Stimulated activated CD8-positive, alpha-beta memory T cell treated with anti-CD3 and anti-CD28 coated beads, Interleukin-7, amount 100 ng/mL, for 24 hours (primary cell): ENCODE measurements at regions not wholly inside any gene's neighbourhood (a gene's known extent, or its start where the extent isn't known, plus 50 kb on each side); places are given as distances from the start of the nearest gene placed in this dataset.
"Not testable (repeated sequence)": the region's sequence is repeated elsewhere in the genome, so short reads cannot be mapped to it uniquely, and the experiment has no call there.

Experiments
- DNase-seq: peaks from one replicate; pipeline ENCODE4 v3.0.0-alpha.2; 2020; ENCODE audit warnings: low read depth

DNA sequence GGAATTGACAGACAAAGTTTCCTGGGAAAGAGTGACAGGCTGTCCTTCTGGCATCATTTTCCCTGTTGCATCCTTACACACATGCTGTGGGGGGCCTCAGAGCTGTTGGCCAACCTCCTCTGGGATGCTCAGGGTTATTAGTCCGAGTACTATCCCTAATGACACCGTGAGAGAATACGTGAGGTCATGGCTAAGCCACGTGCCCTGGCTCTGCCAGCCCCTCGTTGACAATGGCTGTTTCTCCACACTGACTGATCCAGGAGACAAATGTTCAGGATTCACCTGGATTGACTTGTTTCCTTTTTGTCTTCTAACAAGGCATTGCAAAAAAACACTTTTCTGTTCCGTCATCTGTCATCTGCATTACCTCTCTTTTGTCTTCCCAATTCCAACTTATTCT is 604.6 kb downstream of the TFAP2A start:
- DNase-seq, result no peak

GRCh38 chr6:9806195-9806594 is 608.7 kb downstream of the TFAP2A start:
- no peak for DNase-seq

- DNase-seq, result no peak
Observed at GRCh38 chr6:9801249-9801754, 613.6 kb downstream of the TFAP2A start.

DNA sequence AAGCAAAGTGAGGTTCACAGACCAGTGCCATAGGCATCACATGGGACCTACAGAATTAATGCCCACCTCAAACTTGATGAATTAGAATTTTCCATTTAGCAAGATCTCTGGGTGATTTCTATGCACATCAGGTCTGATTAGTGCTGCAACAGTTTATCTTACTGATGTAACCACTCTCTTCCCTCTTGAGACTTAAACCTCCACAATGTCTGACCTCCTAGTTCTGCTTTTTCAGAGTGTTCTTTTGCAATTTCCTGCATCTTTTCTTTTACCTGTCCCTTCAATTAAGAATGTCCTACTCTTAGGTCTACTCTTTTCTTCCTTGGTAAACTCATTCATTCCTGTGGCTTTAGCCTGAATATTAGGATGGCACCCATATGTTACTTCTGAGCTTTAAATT is 615.3 kb downstream of the TFAP2A start:
- DNase-seq, result no peak

- no peak for DNase-seq
Observed at GRCh38 chr6:9796827-9797226, 618.0 kb downstream of the TFAP2A start.

- DNase-seq, result no peak
Observed at GRCh38 chr6:9795880-9796279, 619.0 kb downstream of the TFAP2A start.

DNA sequence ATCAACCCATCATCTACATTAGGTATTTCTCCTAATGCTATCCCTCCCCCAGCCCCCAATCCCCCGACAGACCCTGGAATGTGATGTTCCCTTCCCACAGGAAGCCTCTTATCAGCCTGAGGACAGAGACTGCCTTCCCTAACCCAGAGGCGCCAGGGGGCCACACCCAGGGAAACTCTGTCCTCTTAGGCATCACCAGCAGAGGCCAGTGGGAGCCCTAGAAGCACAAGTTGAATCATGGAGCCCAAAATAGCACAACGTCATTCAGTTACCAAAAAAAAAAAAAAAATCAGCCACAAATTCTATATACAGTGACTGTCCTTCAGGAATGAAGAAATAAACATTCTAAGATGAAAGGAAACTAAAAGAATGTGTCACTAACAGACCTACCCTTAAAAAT is 625.7 kb downstream of the TFAP2A start:
- no peak for DNase-seq

- no peak for DNase-seq
Observed at GRCh38 chr6:9784786-9785185, 630.1 kb downstream of the TFAP2A start.

DNA sequence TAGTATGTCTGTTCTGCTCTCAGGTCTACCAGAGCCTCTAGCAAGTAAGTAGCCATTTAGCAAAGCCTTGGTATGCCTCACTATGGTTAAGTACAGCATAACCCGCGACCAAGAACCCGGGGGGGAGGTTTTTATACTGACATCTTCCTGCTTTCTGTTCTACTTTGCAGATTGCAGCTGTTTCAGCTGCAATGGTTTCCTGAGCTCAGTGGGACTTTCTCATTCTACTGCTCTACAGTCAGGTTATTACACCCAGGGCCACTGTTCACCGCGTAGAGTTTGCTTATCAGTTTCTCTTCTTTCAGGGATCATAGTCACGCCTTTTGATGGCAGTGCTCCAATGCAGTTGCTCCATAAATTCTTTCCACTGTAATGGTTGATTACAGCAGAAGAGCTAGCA is 631.3 kb downstream of the TFAP2A start:
- DNase-seq, result no peak

GRCh38 chr6:9766240-9766915 is 648.5 kb downstream of the TFAP2A start:
- no peak for DNase-seq

- DNase-seq, result no peak
Observed at GRCh38 chr6:9761220-9761619, 653.7 kb downstream of the TFAP2A start.

GRCh38 chr6:9754515-9754914 is 660.4 kb downstream of the TFAP2A start:
- DNase-seq, result no peak

- no peak for DNase-seq
Observed at GRCh38 chr6:9745966-9746365, 668.9 kb downstream of the TFAP2A start.

- DNase-seq, result no peak
Observed at GRCh38 chr6:9745476-9745875, 669.4 kb downstream of the TFAP2A start.

- DNase-seq, result no peak
Observed at GRCh38 chr6:9744119-9744518, 670.8 kb downstream of the TFAP2A start.

DNA sequence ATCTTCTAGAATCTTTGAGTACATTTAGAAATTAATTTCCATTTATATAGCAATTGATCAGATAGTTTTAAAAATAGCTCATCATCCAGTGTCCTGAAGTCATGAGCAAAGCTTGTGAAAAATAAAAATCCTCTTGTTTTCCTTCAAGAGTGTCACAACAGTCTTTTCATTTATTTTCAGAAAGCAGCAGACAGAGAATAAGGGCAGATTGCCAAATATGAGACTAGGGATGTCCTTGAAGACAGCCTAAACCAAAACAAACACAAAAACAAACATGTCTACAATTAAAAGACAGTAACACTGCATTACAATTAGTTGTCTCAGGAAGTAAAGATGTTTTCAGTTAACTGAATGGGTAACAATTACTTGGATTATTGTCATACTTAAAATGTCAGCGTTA is 682.8 kb downstream of the TFAP2A start:
- DNase-seq, result no peak

GRCh38 chr6:9725776-9726175 is 689.1 kb downstream of the TFAP2A start:
- DNase-seq, result not testable (repeated sequence)

DNA sequence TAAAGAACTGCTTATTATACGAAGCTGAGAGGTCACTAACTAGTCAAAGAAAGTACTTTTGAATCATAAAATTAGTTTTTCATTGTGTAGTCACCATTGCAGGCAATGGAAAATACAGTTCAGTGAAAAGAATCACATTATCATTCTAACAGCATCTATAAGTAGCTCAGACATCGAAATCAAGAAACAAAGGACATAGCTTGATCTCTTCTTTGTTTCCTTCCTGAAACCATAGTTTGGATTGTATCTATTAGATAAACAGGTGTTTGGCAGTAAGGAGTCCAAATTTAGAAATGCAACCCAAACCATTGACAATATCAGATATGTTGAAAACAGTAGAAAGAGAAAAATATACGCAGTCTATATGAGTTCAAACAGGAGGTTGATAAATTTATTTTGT is 697.3 kb downstream of the TFAP2A start:
- no peak for DNase-seq

DNA sequence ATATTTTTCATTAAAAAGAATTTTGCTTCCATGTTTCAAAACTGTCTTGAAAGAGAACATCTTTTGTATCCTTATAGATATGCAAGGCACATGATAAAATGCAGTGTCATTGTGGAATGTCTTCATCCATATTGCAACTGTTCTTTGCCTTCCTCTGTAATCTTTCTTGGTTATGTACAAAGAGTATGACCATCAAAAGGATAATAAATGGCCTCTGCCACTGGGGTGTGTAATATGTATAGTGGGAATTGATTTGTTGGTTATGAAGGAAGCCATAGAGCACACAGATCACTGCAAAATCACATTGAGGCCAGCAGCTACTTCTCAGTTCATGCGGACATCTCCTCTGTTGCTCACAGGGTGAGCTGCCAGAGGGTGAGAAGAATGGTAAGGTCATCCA is 703.5 kb downstream of the TFAP2A start:
- no peak for DNase-seq

- no peak for DNase-seq
Observed at GRCh38 chr6:9710574-9710973, 704.3 kb downstream of the TFAP2A start.

- DNase-seq, result no peak
Observed at GRCh38 chr6:9708600-9708999, 706.3 kb downstream of the TFAP2A start.

GRCh38 chr6:9704989-9705388 is 709.9 kb downstream of the TFAP2A start:
- no peak for DNase-seq

DNA sequence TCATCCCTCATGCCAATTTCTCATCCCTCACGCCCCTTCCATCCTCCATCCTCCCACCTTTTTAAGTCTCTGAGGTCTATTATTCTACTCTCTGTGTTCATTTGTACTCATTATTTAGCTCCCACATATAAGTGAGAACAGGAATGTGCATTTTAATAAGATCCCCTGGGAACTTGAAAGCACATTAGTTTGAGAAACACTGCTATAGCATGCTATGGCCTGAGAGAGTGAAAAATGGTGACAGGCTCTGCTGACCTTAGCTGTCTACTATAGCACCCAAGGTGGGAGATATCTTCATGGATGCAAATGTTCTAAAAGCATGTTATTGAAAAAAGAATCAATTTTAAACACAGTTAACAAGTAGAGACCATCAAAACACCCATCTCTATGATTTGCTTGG is 712.0 kb downstream of the TFAP2A start:
- DNase-seq, result no peak

DNA sequence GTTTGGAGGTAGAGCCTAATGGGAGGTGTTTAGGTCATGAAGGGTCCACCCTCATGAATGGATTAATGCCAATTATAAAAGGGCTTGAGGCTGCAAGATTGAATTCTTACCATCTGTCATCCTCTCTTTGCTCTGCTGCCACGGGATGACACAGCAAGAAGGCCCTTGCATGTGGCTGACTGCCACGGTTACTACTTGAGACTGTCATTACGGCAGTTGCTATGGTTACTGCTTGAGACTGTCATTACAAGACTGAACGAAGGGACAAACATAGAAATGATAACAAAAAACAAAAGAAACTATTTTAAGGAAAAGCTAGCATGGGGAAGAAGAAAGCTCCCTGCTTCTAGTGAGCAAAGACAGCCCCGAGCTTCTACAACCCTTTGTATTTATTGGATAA is 715.0 kb downstream of the TFAP2A start:
- DNase-seq, result no peak
